GM12874 (cell line): ENCODE measurements at regions not wholly inside any gene's neighbourhood (a gene's known extent, or its start where the extent isn't known, plus 50 kb on each side); places are given as distances from the start of the nearest gene placed in this dataset.
A peak's percentile ranks its signal among the peaks of the same experiment; 100 is the strongest.

Experiments used
- CTCF ChIP-seq: IDR thresholded peaks from 2 replicates; pipeline ENCODE4 v1.5.1; 2011; ENCODE audit warnings: low read depth, mild to moderate bottlenecking, control low read depth, low read length, moderate library complexity; ENCODE audit not compliant: insufficient read depth

- no peak for TF ChIP-seq CTCF
Observed at GRCh38 chr11:42975180-42975529, 336.6 kb upstream of the API5 start.

GRCh38 chr11:42976636-42977217 lies 335.1 kb upstream of the API5 start:
- no peak for TF ChIP-seq CTCF

GRCh38 chr11:42992594-42992993 lies 319.2 kb upstream of the API5 start:
- TF ChIP-seq CTCF = no peak

GRCh38 chr11:42996421-42997307 lies 315.1 kb upstream of the API5 start:
- no peak for TF ChIP-seq CTCF

- no peak for TF ChIP-seq CTCF
Observed at GRCh38 chr11:43010042-43010441, 301.8 kb upstream of the API5 start.

GRCh38 chr11:43012606-43013005 lies 299.2 kb upstream of the API5 start:
- TF ChIP-seq CTCF = no peak

- peak; percentile 51 for TF ChIP-seq CTCF
Observed at GRCh38 chr11:43021466-43021865, 290.3 kb upstream of the API5 start.
